ENCODE measurements at regions not wholly inside any gene's neighbourhood (a gene's known extent, or its start where the extent isn't known, plus 50 kb on each side); places are given as distances from the start of the nearest gene placed in this dataset.

GRCh38 chr12:82187595-82187994 is 170.6 kb downstream of the CCDC59 start:
- TF ChIP-seq, protein P1, sequence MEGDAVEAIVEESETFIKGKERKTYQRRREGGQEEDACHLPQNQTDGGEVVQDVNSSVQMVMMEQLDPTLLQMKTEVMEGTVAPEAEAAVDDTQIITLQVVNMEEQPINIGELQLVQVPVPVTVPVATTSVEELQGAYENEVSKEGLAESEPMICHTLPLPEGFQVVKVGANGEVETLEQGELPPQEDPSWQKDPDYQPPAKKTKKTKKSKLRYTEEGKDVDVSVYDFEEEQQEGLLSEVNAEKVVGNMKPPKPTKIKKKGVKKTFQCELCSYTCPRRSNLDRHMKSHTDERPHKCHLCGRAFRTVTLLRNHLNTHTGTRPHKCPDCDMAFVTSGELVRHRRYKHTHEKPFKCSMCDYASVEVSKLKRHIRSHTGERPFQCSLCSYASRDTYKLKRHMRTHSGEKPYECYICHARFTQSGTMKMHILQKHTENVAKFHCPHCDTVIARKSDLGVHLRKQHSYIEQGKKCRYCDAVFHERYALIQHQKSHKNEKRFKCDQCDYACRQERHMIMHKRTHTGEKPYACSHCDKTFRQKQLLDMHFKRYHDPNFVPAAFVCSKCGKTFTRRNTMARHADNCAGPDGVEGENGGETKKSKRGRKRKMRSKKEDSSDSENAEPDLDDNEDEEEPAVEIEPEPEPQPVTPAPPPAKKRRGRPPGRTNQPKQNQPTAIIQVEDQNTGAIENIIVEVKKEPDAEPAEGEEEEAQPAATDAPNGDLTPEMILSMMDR (conservative IDR thresholded peaks at IDR 0.05), result no peak
- TF ChIP-seq ZFX (IDR thresholded peaks at IDR 0.05), result no peak

Data from C4-2B (cell line).